ENCODE measurements at regions not wholly inside any gene's neighbourhood (a gene's known extent, or its start where the extent isn't known, plus 50 kb on each side); places are given as distances from the start of the nearest gene placed in this dataset.
"Not testable (repeated sequence)": the region's sequence is repeated elsewhere in the genome, so short reads cannot be mapped to it uniquely, and the experiment has no call there.

GRCh38 chr16:65822148-65822547 is 544.3 kb upstream of the CDH5 start:
- no peak for DNase-seq (ENCODE audit: low read depth in 3 of 3, low spot score in 1 of 3)

DNA sequence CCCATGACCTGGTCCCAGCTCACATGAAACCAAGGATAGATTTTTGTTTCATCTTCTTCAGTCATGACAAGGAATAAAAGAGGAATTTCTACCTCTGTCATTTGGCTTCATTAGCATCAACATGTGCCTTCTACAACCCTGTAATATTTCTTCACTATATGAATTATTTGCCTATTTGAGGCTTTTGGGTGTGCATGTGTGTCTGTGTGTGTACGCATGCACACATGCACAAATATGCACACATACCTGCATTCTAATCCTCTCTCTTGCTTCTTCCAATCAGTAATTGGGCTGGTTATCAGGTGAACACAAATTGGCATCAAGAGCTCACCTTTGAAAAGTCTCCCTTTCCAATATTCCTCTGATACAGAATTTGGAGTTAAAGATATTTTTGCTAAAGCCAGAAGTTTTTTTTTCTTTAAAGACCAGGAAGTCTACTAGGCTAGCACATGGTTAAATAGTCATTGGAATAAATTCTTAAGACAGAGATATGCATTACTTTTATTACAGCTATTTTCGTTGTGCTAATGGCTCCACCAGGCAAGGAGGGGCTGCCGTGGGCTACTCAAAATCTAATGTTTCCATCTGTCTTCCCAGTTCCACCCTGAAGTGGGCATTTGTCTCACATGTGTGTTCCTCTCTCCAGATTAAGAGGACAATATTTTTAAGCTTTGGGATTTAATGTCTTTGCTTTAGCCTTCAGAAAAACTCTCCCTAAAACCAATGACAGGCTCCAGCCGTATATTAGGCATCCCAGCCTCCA is 547.2 kb upstream of the CDH5 start:
- no peak for DNase-seq (ENCODE audit: low read depth in 3 of 3, low spot score in 1 of 3)

DNA sequence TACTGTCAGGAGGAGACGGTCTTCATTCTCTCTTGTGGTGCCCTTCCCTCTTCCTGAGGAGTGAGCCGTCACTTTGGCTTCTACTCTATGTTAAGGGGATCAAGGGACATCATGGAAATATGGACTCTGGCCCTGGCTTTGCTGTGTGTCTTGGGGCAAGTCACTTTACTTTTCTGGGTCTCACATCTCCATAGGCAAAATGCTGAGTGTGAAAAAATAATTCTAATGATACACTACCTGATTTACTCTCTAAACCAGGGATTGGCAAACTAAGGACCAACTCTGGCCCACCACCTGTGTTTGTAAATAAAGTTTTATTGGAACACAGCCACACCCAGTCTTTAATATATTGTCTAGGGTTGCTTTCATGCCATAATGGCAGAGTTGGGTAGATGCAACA is 548.7 kb upstream of the CDH5 start:
- DNase-seq (ENCODE audit: low read depth in 3 of 3, low spot score in 1 of 3) = no peak

DNA sequence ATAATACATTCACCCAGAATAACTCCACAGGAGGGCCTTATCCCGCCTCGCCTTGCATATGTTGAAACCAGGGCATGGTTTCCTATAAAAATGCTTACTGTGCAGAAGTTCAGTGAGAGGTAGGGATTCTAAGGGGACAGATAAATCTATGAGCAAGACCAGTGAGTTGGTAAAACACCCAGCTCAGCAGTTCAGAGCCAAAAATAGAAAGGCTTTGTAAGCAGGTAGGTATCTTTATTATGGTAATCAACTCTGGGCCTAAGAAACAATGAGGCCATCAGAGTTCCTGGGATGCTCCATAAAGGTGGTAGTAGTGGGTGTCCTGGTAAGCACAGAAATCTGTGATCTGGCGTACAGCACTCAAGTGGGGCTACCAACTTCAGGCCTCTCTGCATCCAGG is 549.4 kb upstream of the CDH5 start:
- DNase-seq (ENCODE audit: low read depth in 3 of 3, low spot score in 1 of 3) = no peak

DNA sequence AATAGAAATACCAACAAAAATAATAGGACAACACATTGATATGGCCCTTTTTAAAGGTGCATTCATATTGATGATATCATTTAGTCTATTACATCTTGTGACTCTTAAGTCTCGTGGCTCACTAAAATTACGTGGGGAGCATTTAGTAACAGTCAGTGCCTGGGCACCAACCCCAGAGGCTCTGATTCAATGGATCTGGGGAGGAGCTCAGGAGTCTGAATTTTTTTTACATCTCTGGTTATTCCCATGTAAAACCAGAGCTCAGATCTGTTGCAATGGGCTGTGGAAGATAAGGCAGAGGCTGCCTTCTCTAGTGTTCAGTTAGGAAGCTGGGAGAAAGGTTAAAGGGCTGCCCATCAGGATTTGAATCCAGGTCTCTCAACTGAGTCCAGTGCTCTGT is 549.9 kb upstream of the CDH5 start:
- no peak for DNase-seq (ENCODE audit: low read depth in 3 of 3, low spot score in 1 of 3)

DNA sequence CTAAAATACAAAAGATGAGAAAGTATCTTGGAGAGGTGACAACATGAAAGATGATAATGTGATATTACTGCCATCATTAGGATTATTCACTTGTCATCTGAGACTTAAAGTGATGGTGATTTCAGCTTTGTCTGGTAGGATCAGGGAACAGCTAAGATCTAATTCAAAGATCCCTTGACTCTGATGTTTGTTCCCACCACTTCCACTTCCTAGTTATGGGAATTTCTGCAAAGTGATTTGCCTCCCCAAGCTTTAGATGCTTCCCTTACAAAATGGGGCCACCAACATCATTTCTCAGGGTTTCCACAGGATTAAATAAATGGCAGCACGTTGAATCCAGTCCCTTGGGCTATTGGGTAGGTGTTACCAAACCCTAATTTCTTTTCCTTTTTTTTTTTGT is 550.8 kb upstream of the CDH5 start:
- DNase-seq (ENCODE audit: low read depth in 3 of 3, low spot score in 1 of 3) = no peak

DNA sequence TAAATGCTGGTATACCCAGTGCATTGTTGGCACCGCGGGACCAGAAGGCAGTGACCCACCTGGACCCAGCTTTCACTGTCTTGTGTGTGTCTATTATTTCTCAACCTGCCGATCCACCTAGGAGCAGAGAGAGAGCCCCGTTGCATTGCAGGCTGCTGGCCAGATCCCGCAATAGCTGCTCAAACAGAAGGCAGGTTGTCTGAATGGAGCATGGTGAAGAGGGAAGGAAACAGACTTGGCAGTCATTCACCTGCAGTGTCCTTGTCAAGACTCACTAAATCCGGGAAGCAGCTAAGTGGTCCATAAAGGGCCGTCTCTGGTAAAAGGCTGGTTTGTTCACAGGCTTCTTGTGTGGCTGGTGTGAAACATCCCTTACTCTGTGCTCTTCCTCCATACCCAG is 552.6 kb upstream of the CDH5 start:
- not testable (repeated sequence) for DNase-seq (ENCODE audit: low read depth in 3 of 3, low spot score in 1 of 3)

DNA sequence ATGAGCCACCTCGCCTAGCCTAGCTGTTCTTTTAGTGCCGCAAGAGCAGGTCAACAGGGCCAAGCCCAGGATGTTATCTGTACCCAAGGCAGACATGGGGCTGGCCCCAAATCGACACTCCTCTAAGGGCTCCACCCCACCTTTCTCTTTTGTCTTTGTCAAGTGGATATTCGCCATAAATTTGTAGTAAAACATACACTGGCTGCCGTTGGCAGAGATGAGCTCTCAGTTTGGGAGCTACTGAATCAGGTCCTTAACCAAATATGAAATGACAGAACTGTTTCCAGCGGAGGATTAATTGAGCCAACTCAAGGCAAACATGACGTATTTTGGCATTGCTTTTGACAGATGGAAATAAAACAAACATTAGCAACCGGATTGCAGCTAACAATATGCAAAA is 556.9 kb upstream of the CDH5 start:
- no peak for DNase-seq (ENCODE audit: low read depth in 3 of 3, low spot score in 1 of 3)

- no peak for DNase-seq (ENCODE audit: low read depth in 3 of 3, low spot score in 1 of 3)
These were observed 557.7 kb upstream of the CDH5 start for GRCh38 chr16:65808790-65809189.

- no peak for DNase-seq (ENCODE audit: low read depth in 3 of 3, low spot score in 1 of 3)
These were observed 558.6 kb upstream of the CDH5 start for GRCh38 chr16:65807858-65808257.

DNA sequence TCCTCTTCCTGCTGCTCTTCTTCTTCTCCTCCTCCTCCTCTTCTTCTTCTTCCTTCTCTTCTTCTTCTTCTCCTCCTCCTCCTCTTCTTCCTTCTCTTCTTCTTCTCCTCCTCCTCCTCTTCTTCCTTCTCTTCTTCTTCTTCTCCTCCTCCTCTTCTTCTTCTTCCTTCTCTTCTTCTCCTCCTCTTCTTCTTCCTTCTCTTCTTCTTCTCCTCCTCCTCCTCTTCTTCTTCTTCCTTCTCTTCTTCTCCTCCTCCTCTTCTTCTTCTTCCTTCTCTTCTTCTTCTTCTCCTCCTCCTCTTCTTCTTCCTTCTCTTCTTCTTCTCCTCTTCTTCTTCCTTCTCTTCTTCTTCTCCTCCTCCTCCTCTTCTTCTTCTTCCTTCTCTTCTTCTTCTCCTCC is 560.8 kb upstream of the CDH5 start:
- DNase-seq (ENCODE audit: low read depth in 3 of 3, low spot score in 1 of 3) = not testable (repeated sequence)

- DNase-seq (ENCODE audit: low read depth in 3 of 3, low spot score in 1 of 3) = no peak
These were observed 570.0 kb upstream of the CDH5 start for GRCh38 chr16:65796481-65796880.

DNA sequence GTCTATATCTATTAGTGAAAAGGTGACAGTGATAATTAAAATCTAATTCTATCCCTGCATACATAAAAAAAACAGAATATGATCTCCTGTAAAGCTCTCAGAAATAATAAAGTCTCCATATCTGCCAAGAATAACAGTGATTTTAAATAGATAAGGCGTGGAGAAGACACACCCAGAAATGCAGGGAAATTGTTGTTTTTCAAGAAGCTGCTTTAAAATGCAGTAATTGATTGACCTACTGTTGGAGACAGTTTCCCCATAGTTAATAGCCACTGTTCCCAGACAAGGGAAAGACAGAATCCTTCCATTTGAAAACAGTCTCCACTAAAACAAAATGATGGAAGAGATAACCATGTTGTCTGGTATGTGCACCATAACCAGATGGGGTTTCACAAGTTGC is 571.5 kb upstream of the CDH5 start:
- DNase-seq (ENCODE audit: low read depth in 3 of 3, low spot score in 1 of 3) = no peak

GRCh38 chr16:65793781-65794180 is 572.7 kb upstream of the CDH5 start:
- no peak for DNase-seq (ENCODE audit: low read depth in 3 of 3, low spot score in 1 of 3)

DNA sequence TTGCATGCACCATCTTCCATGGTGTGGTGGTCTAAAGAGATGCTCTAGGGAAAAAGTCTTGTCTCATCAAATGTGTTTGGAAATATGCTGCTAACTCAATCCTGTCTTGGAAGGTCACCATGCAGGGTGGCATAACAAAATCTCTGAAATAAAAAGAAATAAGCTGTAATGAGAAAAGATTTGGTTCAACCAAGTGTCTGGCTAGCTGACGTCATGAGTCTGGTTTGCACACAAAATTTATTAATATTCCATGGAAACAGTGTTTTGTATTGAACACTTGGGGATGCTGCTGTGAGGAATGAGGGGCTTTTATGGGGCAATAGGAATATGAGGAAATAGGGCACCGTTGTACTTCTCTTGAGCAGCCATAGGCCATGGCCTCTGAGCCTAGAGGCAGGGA is 575.7 kb upstream of the CDH5 start:
- DNase-seq (ENCODE audit: low read depth in 3 of 3, low spot score in 1 of 3) = no peak

DNA sequence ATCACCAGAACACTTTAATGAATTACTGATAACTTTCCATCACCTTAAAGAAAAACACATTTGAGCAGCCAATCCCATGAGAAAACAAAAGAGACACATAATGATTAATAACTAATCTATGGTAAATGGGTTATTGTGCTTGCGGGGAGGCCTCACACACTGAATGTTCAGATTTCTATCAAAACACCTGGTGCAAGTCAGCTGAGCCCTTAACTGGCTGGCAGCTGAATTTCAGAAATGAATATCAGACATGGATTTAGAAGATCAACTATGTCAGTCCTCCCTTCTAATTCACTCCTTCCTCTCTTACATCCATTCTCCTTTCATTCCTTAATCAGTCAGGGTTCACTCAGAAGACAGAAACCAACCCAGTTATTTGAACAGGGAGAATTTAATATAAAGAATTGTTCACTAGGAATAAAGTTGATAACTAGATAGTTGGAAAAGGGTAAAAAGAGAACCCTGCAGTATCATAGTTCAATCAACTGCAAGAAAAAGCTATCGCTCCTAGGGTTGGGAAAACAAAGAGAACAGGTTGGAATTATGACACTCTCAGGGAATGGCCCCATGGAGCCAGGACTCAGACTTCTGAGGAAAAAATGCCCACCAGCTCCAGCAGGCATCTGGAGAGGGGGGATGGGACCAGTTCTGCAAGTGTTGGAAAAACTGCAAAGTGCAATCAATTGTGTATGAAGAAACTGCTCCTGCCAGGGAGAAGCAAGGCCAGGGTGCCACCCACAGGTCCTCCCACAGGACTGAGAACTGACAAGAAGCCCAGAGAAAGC is 577.1 kb upstream of the CDH5 start:
- no peak for DNase-seq (ENCODE audit: low read depth in 3 of 3, low spot score in 1 of 3)

DNA sequence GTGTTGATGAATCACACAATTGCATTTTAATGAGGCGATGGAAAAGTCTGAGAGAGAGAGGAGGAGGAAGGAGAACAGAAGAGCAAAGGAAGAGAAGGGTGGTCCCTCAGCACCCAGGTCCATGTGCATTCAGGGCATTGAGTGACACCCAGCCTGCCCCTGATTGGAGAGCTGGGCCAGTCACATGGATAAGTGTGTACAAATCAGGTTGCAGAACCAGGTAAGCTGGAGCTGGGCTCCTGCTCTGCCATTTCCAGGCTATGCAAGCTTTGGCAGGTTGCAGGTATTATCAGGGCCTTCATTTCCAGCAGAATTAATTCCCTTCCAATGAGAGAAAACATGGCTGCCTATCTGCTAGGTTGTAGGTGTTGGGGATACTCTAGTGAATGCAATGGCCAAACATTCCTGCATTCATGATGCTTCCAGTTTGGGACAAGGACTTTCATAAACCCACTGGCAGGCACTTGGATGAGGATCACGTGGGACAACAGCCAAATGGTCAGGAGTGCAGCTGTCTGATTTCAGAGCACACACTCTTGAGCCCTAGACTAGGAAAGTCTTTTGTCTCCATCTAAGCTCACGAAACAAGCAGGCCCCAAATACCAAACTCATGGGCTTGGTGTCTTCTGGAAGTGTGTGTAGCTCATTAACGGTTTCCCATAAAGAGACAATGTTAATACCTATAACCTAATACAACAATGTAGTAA is 577.9 kb upstream of the CDH5 start:
- no peak for DNase-seq (ENCODE audit: low read depth in 3 of 3, low spot score in 1 of 3)

GRCh38 chr16:65787921-65788320 is 578.6 kb upstream of the CDH5 start:
- DNase-seq (ENCODE audit: low read depth in 3 of 3, low spot score in 1 of 3) = no peak

DNA sequence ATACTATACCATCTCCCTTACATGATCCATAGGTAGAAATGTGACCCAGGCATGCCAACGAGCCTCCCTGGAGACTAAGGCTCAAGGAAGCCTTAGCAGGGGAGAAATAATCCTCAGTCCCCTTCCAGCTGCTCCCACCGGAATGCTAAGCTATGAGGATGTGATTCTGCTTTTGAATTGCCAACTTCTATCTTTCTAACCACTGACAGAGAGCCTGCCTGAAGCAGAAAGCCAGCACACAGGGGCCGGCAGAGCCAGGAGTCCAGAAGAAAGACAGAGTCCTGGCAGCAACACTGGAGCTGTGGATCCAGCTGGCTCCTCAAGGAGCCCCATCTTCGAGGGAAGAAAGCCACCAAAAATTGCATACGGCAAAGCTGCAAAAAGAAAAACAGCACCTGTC is 579.6 kb upstream of the CDH5 start:
- no peak for DNase-seq (ENCODE audit: low read depth in 3 of 3, low spot score in 1 of 3)

GRCh38 chr16:65783709-65784474 is 582.6 kb upstream of the CDH5 start:
- DNase-seq (ENCODE audit: low read depth in 3 of 3, low spot score in 1 of 3) = no peak
